ENCODE measurements at regions not wholly inside any gene's neighbourhood (a gene's known extent, or its start where the extent isn't known, plus 50 kb on each side); places are given as distances from the start of the nearest gene placed in this dataset.

DNA sequence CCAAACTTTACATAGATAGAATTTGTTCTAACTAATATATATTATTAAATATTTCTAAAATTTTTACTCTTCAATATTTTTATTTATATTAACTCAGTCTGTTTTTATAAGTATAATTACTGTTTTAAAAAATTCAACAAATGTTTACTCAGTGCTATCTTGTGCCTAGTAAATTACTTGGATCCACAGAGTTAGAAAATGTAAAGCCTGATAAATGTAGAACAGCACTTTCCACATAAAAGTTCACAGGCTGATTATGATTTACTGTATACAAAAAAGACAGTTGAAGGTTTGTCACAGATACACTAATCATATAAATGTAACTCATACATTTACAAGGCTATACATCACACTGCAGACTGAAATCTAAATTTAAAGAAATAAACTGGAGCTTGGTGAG, 170.0 kb downstream of the FOXG1 start:
- Histone ChIP-seq H3K23me2 (ENCODE audit: insufficient read length, low read depth, low read length, poor library complexity, severe bottlenecking) (no peaks in the 10 kb centered on the region), H3K4me1 (ENCODE audit: insufficient read depth, low read length) (no peaks in the 10 kb centered on the region), H2BK15ac (ENCODE audit: low read depth, low read length) (no peak overlapping the region), H3K27ac (ENCODE audit: insufficient read length, low read depth, low read length) (no peak overlapping the region), H4K91ac (ENCODE audit: insufficient read length, low read depth, low read length) (no peak overlapping the region), H3K9me3 (ENCODE audit: control insufficient read depth, low read depth, low read length) (no peaks in the 10 kb centered on the region), H3K79me1 (ENCODE audit: insufficient read depth, low read depth, low read length, poor library complexity, severe bottlenecking) (no peaks in the 10 kb centered on the region), H2BK5ac (ENCODE audit: insufficient read length, low read length) (no peak overlapping the region), H3K4ac (ENCODE audit: low read depth, low read length) (no peak overlapping the region), H3K79me2 (ENCODE audit: insufficient read depth, low read length) (no peaks in the 10 kb centered on the region), H2BK120ac (ENCODE audit: low read depth, low read length, poor library complexity, severe bottlenecking) (no peak overlapping the region), H2AK5ac (ENCODE audit: insufficient read length, low read length) (no peak overlapping the region), H3K9ac (ENCODE audit: extremely low read depth, insufficient read length, low read length) (no peak overlapping the region), H4K8ac (replicated peaks; ENCODE audit: insufficient read length, low read depth, low read length) (no peak overlapping the region), H4K5ac (ENCODE audit: insufficient read length, low read depth, low read length) (no peak overlapping the region), H4K20me1 (ENCODE audit: control insufficient read depth, insufficient read depth, insufficient read length) (no peaks in the 10 kb centered on the region), H3T11ph (ENCODE audit: low read length) (no peak overlapping the region), H2AFZ (ENCODE audit: low read length) (no peak overlapping the region), H2BK12ac (ENCODE audit: insufficient read length, low read depth, low read length) (no peak overlapping the region), H3K23ac (ENCODE audit: insufficient read length, low read depth, low read length) (no peak overlapping the region), H3K4me2 (ENCODE audit: insufficient read depth, insufficient read length, low read length) (no peak overlapping the region), H3K56ac (ENCODE audit: insufficient read length, low read depth, low read length) (no peak overlapping the region), H3K18ac (ENCODE audit: insufficient read length, low read depth, low read length) (no peak overlapping the region), H3K14ac (ENCODE audit: insufficient read depth, low read length) (no peak overlapping the region), H3K27me3 (ENCODE audit: insufficient read depth, low read length) (no peaks in the 10 kb centered on the region), H2BK20ac (ENCODE audit: low read depth, low read length, poor library complexity, severe bottlenecking) (no peak overlapping the region)
- Mint-ChIP-seq H3K27me3 (ENCODE audit: low read depth) (no peaks in the 10 kb centered on the region; the same call in 1 of the 2 replicates), H3K27ac (no peak overlapping the region), H3K4me1 (no peaks in the 10 kb centered on the region), H3K9me3 (peaks cover 9 to 12% of the 10 kb centered on the region in 2 experiments), H3K4me3 (no peak overlapping the region), H3K36me3 (ENCODE audit: insufficient read depth in 1 of 3, low read depth in 3 of 3) (peaks cover 1 to 10% (median 4%) of the 10 kb centered on the region in 3 experiments; a peak in 4 of 7 replicates)
- DNase-seq, result no peak
- TF ChIP-seq CTCF (conservative IDR thresholded peaks at IDR 0.05), result no peak

All from H9 (cell line).